ENCODE measurements at regions not wholly inside any gene's neighbourhood (a gene's known extent, or its start where the extent isn't known, plus 50 kb on each side); places are given as distances from the start of the nearest gene placed in this dataset.

GRCh38 chr1:170866646-170867045, 68.7 kb upstream of the MROH9 start:
- Histone ChIP-seq H3K4me1 (no peaks in the 10 kb centered on the region), H3K27ac (no peak overlapping the region), H3K4me3 (no peak overlapping the region), H3K9me3 (no peaks in the 10 kb centered on the region), H3K27me3 (no peaks in the 10 kb centered on the region), H3K36me3 (no peaks in the 10 kb centered on the region)
- intact Hi-C loops (cut with DNase I), result no loop called here
- DNase-seq (ENCODE audit: extremely low spot score in 2 of 2), result no peak
- TF ChIP-seq POLR2A (IDR thresholded peaks at IDR 0.05) (no peak), POLR2AphosphoS5 (IDR thresholded peaks at IDR 0.05; ENCODE audit: insufficient read depth in 1 of 2, low read depth in 1 of 2) (no peak), CTCF (IDR thresholded peaks at IDR 0.05) (no peak)

DNA sequence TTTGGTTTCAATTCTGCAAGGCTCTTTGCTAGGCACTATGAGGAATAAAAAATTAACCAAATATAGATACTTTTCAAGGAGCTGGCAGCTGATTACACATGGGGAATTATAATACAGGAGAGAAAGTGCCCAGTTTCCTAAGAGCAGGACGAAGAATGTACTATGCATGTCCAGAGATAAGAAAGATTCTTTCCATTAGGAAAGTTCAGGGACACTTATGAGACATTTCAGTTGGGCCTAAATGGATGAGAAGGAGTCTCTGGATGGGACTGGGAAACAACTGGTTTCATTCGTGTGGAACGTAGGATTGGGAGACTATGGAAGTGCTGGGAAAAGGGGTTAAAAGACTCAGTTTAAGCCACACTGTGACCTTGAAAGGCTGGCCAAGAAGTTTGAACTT, 63.5 kb upstream of the MROH9 start:
- H3K4me3 ChIP-seq, result no peak overlapping the region
- H3K27me3 ChIP-seq, result no peaks in the 10 kb centered on the region
- no peaks in the 10 kb centered on the region for H3K4me1 ChIP-seq
- H3K36me3 ChIP-seq, result no peaks in the 10 kb centered on the region
- H3K27ac ChIP-seq, result no peak overlapping the region
- H3K9me3 ChIP-seq, result no peaks in the 10 kb centered on the region
- no peak for TF ChIP-seq CTCF (IDR thresholded peaks at IDR 0.05)
- no peak for TF ChIP-seq POLR2AphosphoS5 (IDR thresholded peaks at IDR 0.05; ENCODE audit: insufficient read depth in 1 of 2, low read depth in 1 of 2)
- TF ChIP-seq POLR2A (IDR thresholded peaks at IDR 0.05), result no peak
- intact Hi-C loops (cut with DNase I), result no loop called here
- DNase-seq (ENCODE audit: extremely low spot score in 2 of 2), result no peak

DNA sequence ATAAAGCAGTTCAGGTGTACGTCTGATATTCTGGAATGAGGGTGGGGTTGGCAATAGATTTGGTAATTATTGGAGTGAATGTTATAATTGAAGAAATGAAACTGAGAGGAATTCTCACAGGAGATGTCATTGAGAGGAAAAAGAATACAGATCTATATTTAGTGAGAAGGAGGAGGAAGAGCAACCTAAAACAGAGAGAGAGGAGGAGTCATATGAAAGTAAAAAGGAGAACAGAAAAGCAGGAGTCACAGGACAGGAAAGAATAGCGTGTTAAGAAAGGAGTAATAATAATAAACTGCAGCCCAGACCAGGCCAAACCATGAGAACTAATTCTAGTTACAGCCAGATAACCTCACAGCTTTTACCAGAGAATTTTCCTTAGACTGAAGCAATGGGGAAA, 62.7 kb upstream of the MROH9 start:
- Histone ChIP-seq H3K9me3 (no peaks in the 10 kb centered on the region), H3K4me1 (no peaks in the 10 kb centered on the region), H3K27me3 (no peaks in the 10 kb centered on the region), H3K4me3 (no peak overlapping the region), H3K27ac (no peak overlapping the region), H3K36me3 (no peaks in the 10 kb centered on the region)
- DNase-seq (ENCODE audit: extremely low spot score in 2 of 2), result no peak
- no peak for TF ChIP-seq POLR2AphosphoS5 (IDR thresholded peaks at IDR 0.05; ENCODE audit: insufficient read depth in 1 of 2, low read depth in 1 of 2)
- TF ChIP-seq CTCF (IDR thresholded peaks at IDR 0.05), result no peak
- TF ChIP-seq POLR2A (IDR thresholded peaks at IDR 0.05), result no peak
- intact Hi-C loops (cut with DNase I), result no loop called here

GRCh38 chr1:170874671-170875070, 60.7 kb upstream of the MROH9 start:
- no peak for TF ChIP-seq POLR2A (IDR thresholded peaks at IDR 0.05)
- no peak for TF ChIP-seq CTCF (IDR thresholded peaks at IDR 0.05)
- no peak for TF ChIP-seq POLR2AphosphoS5 (IDR thresholded peaks at IDR 0.05; ENCODE audit: insufficient read depth in 1 of 2, low read depth in 1 of 2)
- H3K27ac ChIP-seq, result no peak overlapping the region
- H3K9me3 ChIP-seq, result no peaks in the 10 kb centered on the region
- no peak for DNase-seq (ENCODE audit: extremely low spot score in 2 of 2)
- H3K4me1 ChIP-seq, result no peaks in the 10 kb centered on the region
- no peak overlapping the region for H3K4me3 ChIP-seq
- intact Hi-C loops (cut with DNase I), result no loop called here
- no peaks in the 10 kb centered on the region for H3K27me3 ChIP-seq
- no peaks in the 10 kb centered on the region for H3K36me3 ChIP-seq

- no peaks in the 10 kb centered on the region for H3K4me1 ChIP-seq
These were observed 53.8 kb upstream of the MROH9 start for GRCh38 chr1:170881268-170882265.

More at GRCh38 chr1:170881268-170882265, 53.8 kb upstream of the MROH9 start:
- no peaks in the 10 kb centered on the region for H3K27me3 ChIP-seq
- DNase-seq (ENCODE audit: extremely low spot score in 2 of 2), result no peak
- TF ChIP-seq POLR2AphosphoS5 (IDR thresholded peaks at IDR 0.05; ENCODE audit: insufficient read depth in 1 of 2, low read depth in 1 of 2) (no peak), POLR2A (IDR thresholded peaks at IDR 0.05) (no peak), CTCF (IDR thresholded peaks at IDR 0.05) (peak; percentile 9 to 59 (median 35))
- H3K9me3 ChIP-seq, result no peaks in the 10 kb centered on the region
- intact Hi-C loops (cut with DNase I), result loop anchor here (10.0 kb wide), 1 partner anchor 957 kb away; no protein-coding TSS in a partner anchor
- no peak overlapping the region for H3K4me3 ChIP-seq
- H3K27ac ChIP-seq, result peak overlapping the region; percentile 26
- H3K36me3 ChIP-seq, result no peaks in the 10 kb centered on the region

Data from vagina (tissue), 2 donors.